SK-N-MC (cell line): ENCODE measurements at regions not wholly inside any gene's neighbourhood (a gene's known extent, or its start where the extent isn't known, plus 50 kb on each side); places are given as distances from the start of the nearest gene placed in this dataset.

Experiments used
- DNase-seq: peaks from one replicate; pipeline ENCODE4 v3.0.0-alpha.2; 2011; ENCODE audit warnings: low read depth, low spot score
- H3K27ac ChIP-seq: fragments of 200-600 bp; sonication (generic); 2 replicates; pipeline ENCODE4 v1.5.1; 2016; ENCODE audit warnings: mixed run types
- H3K36me3 ChIP-seq: fragments of 200-600 bp; sonication (generic); 2 replicates; pipeline ENCODE4 v1.6.1; 2017; ENCODE audit warnings: antibody characterized with exemption, low read length, mixed read lengths; ENCODE audit not compliant: insufficient read depth
- H3K4me3 ChIP-seq: fragments of 200-600 bp; sonication (generic); 2 replicates; pipeline ENCODE4 v1.5.1; 2016
- H3K9ac ChIP-seq: fragments of 200-600 bp; sonication (generic); 2 replicates; pipeline ENCODE4 v1.8.0; 2017; ENCODE audit warnings: mixed run types, mixed read lengths; ENCODE audit not compliant: insufficient read length
- H3K9me3 ChIP-seq: fragments of 200-600 bp; sonication (generic); 2 replicates; pipeline ENCODE4 v1.6.1; 2017; ENCODE audit warnings: low read depth, mild to moderate bottlenecking, antibody characterized with exemption, low read length, moderate library complexity, mixed read lengths
- EZH2 ChIP-seq: fragments of 200-600 bp; sonication (generic); IDR thresholded peaks from one replicate; pipeline ENCODE4 v1.6.1; 2017; ENCODE audit warnings: antibody characterized with exemption
- FOXP2 ChIP-seq: optimal IDR thresholded peaks from 2 replicates; pipeline ENCODE3; 2011; ENCODE audit warnings: mild to moderate bottlenecking, moderate library complexity; ENCODE audit not compliant: insufficient read depth; ENCODE audit errors: extremely low read length, control extremely low read depth
- POLR2AphosphoS5 ChIP-seq: IDR thresholded peaks from 2 replicates; pipeline ENCODE4 v1.6.1; 2012; ENCODE audit warnings: mild to moderate bottlenecking, low read depth, low read length, borderline replicate concordance

GRCh38 chr4:19831644-19832285 lies 419.9 kb upstream of the SLIT2 start:
- no peak for DNase-seq
- Histone ChIP-seq H3K9ac (no peak overlapping the region), H3K27ac (no peak overlapping the region), H3K4me3 (no peak overlapping the region), H3K36me3 (no peaks in the 10 kb centered on the region), H3K9me3 (no peaks in the 10 kb centered on the region)
- TF ChIP-seq FOXP2 (no peak), EZH2 (no peak), POLR2AphosphoS5 (no peak)

GRCh38 chr4:19829101-19829500 lies 422.6 kb upstream of the SLIT2 start:
- TF ChIP-seq FOXP2 (no peak), POLR2AphosphoS5 (no peak), EZH2 (no peak)
- H3K9me3 ChIP-seq: no peaks in the 10 kb centered on the region
- no peak overlapping the region for H3K9ac ChIP-seq
- no peaks in the 10 kb centered on the region for H3K36me3 ChIP-seq
- no peak for DNase-seq
- H3K27ac ChIP-seq: no peak overlapping the region
- H3K4me3 ChIP-seq: no peak overlapping the region

GRCh38 chr4:19823781-19824180 lies 427.9 kb upstream of the SLIT2 start:
- Histone ChIP-seq H3K4me3 (no peak overlapping the region), H3K9me3 (no peaks in the 10 kb centered on the region), H3K9ac (no peak overlapping the region), H3K27ac (no peak overlapping the region), H3K36me3 (no peaks in the 10 kb centered on the region)
- no peak for TF ChIP-seq FOXP2
- TF ChIP-seq POLR2AphosphoS5: no peak
- TF ChIP-seq EZH2: no peak
- no peak for DNase-seq

DNA sequence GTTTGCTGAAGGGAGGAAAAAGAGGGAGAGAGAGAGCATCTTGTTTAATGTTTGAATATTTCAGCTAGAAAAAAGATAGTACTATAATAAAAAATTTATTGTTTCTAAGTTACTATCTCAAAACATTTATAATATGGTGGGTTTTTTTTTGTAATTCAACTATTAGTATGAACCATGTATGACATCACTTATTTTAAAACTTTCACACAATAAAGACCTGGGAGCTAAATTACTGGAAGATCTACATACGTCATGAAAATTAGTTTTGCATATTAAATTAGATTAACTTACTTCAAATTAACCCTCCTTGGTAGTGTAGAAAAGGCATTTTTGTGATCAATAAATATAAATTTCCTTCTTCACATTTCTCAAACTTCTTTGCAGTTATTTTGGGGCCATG lies 432.0 kb upstream of the SLIT2 start:
- H3K27ac ChIP-seq: no peak overlapping the region
- H3K36me3 ChIP-seq: no peaks in the 10 kb centered on the region
- no peak overlapping the region for H3K4me3 ChIP-seq
- no peak overlapping the region for H3K9ac ChIP-seq
- H3K9me3 ChIP-seq: no peaks in the 10 kb centered on the region
- DNase-seq: no peak
- TF ChIP-seq POLR2AphosphoS5: no peak
- TF ChIP-seq FOXP2: no peak
- no peak for TF ChIP-seq EZH2

DNA sequence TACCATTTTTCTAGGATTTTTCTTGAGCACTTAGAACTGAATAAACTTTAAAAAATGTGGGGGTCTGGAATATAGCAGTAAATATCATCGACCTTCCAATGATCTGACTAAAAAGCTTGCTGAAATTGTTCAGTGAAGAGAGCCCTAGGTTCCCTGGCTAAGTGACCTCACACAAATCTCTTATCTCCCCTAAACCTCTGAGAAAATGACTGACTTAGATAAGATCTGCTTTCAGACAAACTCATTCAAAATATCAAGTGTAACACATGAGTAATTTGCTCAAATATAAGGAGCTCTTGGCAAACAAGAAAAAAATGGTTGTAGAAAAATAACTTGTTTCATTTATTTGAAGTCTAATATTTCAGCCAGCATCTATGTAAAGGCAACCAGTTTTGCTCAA lies 441.7 kb upstream of the SLIT2 start:
- no peak for DNase-seq
- no peak for TF ChIP-seq EZH2
- no peak for TF ChIP-seq FOXP2
- no peaks in the 10 kb centered on the region for H3K9me3 ChIP-seq

GRCh38 chr4:19807505-19807904 lies 444.2 kb upstream of the SLIT2 start:
- no peak for TF ChIP-seq EZH2
- TF ChIP-seq FOXP2: no peak
- TF ChIP-seq POLR2AphosphoS5: no peak
- Histone ChIP-seq H3K27ac (no peak overlapping the region), H3K4me3 (no peak overlapping the region), H3K36me3 (no peaks in the 10 kb centered on the region), H3K9me3 (no peaks in the 10 kb centered on the region), H3K9ac (no peak overlapping the region)
- DNase-seq: no peak

More for the DNA sequence above, 441.7 kb upstream of the SLIT2 start:
- Histone ChIP-seq H3K9ac (no peak overlapping the region), H3K36me3 (no peaks in the 10 kb centered on the region), H3K4me3 (no peak overlapping the region), H3K27ac (no peak overlapping the region)

- TF ChIP-seq FOXP2 (no peak), EZH2 (no peak), POLR2AphosphoS5 (no peak)
- Histone ChIP-seq H3K36me3 (no peaks in the 10 kb centered on the region), H3K9ac (no peak overlapping the region), H3K9me3 (no peaks in the 10 kb centered on the region), H3K27ac (no peak overlapping the region), H3K4me3 (no peak overlapping the region)
- no peak for DNase-seq
Measured at GRCh38 chr4:19806865-19807264, 444.8 kb upstream of the SLIT2 start.

DNA sequence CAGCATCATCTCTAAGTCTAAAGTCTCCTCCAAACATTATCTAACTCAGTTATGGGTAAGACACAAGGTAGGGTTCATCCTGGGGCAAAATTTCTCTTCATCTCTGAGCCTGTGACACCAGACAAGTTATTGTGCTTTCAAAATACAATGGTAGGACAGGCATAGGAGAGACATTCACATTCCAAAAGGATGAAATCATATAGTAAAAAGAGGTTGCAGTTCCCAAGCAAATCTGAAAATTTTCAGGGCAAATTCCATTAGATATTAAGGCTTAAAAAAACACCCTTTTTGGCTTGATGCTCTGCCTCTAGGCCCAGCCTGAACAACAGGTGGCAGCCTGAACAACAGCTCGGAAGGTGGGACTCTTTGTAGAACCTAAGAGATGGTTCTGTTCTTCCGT lies 448.3 kb upstream of the SLIT2 start:
- Histone ChIP-seq H3K9ac (no peak overlapping the region), H3K36me3 (no peaks in the 10 kb centered on the region), H3K9me3 (no peaks in the 10 kb centered on the region), H3K27ac (no peak overlapping the region), H3K4me3 (no peak overlapping the region)
- TF ChIP-seq FOXP2 (no peak), POLR2AphosphoS5 (no peak), EZH2 (no peak)
- DNase-seq: no peak

GRCh38 chr4:19793831-19794230 lies 457.9 kb upstream of the SLIT2 start:
- no peak for TF ChIP-seq FOXP2
- H3K9ac ChIP-seq: no peak overlapping the region
- no peak for DNase-seq
- H3K9me3 ChIP-seq: no peaks in the 10 kb centered on the region
- no peak overlapping the region for H3K4me3 ChIP-seq
- no peak overlapping the region for H3K27ac ChIP-seq
- no peaks in the 10 kb centered on the region for H3K36me3 ChIP-seq
